GM18868 (cell line): ENCODE measurements at regions not wholly inside any gene's neighbourhood (a gene's known extent, or its start where the extent isn't known, plus 50 kb on each side); places are given as distances from the start of the nearest gene placed in this dataset.
"Not testable (repeated sequence)": the region's sequence is repeated elsewhere in the genome, so short reads cannot be mapped to it uniquely, and the experiment has no call there.

ENCODE experiments used
- ATAC-seq: cut with Tn5 transposase; IDR thresholded peaks from one replicate; pipeline ENCODE4 v1.9.1; 2021; ENCODE audit warnings: mild to moderate bottlenecking, moderate library complexity; ENCODE audit not compliant: unreplicated experiment

DNA sequence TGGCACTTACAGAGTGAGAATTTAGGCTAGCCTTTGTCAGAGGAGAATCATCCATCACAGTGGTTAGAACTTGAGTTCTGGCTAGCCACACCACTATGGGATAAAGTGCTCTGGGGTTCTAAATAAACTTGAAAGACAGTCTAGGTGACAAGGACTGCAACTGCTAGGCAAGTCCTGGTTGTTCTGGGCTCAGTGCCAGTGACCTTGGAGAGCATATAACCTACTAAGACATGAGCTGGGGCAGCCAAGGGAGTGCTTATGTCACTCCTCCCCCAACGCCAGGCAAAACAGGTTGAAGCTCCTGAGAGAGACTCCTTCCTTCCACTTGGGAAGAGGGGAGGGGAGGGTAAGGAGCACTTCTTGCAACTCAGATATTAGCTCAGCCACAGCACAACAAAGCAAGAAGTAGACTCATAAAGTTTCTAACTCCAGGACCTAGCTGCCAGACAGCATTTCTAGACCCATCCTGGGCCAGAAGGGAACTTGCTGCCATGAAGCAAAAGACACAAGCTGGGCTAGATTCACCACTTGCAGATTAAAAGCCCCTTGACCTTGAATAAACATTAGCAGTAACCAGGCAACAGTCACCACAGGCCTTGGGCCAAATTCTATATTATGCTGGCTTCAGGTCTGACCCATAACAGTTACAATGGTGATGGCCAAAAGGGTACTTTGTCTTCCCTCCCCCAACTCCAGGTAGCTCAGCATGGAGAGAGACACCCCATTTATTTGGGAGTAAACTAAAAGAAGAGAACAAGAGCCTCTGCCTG, 963.7 kb downstream of the PLOD2 start:
- ATAC-seq: no peak

DNA sequence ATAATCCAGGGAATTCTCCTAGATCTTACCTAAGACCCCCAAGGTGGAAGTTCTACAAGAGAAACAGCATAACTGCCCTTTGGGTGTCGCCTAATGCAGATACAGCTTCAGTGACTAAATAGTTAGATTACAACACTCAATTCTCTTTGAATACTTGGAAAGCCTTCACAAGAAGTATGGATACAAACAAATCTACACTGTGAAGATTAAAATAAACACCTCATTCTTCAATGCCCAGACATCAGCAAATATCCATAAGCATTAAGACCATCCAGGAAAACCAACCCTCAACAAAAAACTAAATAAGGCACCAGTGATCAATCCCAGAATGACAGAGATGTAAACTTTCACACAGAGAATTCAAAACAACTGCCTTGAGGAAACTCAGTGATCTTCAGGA, 963.2 kb downstream of the PLOD2 start:
- ATAC-seq: no peak

- ATAC-seq: no peak
Measured at GRCh38 chr3:145209561-145209960, 951.4 kb downstream of the PLOD2 start.

- no peak for ATAC-seq
Measured at GRCh38 chr3:145219355-145220235, 941.4 kb downstream of the PLOD2 start.

DNA sequence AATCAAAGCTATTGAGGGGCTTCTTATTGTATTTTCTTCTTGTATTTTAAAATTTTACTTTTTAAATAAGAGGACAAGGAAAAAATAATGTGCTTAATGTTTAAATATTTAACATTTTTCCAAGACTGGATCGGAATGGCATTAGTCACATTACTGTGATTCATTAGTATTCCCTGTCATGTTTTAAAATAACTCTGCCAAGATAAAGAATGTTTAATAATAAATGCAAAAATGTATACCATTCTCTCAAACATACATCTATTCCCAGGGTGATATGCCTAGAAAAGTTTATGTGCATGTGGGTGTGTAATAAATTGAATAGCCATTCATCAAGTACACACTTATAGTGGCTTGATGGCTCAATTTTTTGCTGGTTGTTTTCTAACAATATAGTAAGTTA, 936.1 kb downstream of the PLOD2 start:
- no peak for ATAC-seq

- ATAC-seq: no peak
Measured at GRCh38 chr3:145243875-145244274, 917.1 kb downstream of the PLOD2 start.

- ATAC-seq: no peak
Measured at GRCh38 chr3:145244327-145244726, 916.7 kb downstream of the PLOD2 start.

DNA sequence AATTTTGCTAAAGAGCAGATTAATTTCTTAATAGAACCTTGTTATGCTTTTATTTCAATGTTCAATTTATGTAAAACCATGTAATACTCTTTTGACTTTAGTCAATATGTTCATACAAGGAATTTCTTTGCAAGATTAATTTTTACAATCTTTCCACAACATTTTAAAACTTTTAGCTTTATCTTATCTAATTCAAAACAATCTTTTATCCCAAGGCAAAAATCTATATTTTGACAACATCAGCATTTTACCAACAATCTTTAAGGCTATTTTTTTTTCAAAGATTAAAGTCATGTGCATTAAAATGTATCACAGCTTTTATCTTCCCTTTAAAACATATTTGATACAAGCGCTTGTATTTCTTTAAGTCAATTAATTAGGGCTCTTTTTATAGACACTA, 914.7 kb downstream of the PLOD2 start:
- no peak for ATAC-seq

GRCh38 chr3:145248928-145249327, 912.1 kb downstream of the PLOD2 start:
- ATAC-seq: no peak

GRCh38 chr3:145251311-145251710, 909.7 kb downstream of the PLOD2 start:
- no peak for ATAC-seq

DNA sequence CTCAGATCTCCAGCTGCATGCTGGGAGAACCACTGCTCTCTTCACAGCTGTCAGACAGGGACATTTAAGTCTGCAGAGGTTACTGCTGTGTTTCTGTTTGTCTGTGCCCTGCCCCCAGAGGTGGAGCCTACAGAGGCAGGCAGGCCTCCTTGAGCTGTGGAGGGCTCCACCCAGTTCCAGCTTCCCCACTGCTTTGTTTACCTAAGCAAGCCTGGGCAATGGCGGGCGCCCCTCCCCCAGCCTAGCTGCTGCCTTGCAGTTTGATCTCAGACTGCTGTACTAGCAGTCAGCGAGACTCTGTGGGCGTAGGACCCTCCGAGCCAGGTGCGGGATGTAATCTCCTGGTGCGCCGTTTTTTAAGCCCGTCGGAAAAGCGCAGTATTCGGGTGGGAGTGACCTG, 903.0 kb downstream of the PLOD2 start:
- not testable (repeated sequence) for ATAC-seq

DNA sequence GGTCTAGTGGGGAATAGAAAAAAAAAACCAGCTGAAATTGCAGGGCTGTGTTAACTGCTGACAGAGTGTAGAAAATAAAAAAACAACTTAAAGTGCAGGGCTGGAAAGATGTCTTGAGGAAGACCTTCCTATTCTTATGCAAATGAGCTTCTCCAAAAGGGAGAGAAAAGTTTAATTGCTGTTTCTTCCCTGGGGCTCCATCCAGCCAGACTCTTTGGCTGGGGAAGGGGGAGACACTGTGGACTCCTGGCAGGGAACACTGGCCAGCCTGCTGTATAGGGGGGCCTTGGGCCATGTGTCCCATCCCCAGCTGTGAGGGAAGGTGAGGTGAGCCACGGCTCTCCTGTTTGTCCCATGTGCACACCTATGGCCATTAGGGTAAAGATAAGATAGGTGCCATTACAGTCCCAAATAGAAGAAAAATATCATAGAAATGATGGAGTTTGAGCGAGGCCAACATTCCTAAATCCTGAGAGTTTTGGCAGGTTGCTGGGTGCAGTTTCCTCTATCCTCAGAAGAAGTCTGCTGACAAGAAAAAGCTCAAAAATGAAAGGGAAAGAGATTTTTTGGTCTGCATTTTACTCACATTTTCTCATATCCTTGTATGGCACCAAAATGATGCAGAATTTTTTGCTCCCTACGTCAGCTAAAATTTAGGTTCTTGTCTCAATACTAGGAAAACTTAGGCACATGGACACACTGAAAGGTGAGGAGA, 901.7 kb downstream of the PLOD2 start:
- no peak for ATAC-seq

GRCh38 chr3:145263458-145263857, 897.5 kb downstream of the PLOD2 start:
- not testable (repeated sequence) for ATAC-seq

- ATAC-seq: no peak
Measured at GRCh38 chr3:145266368-145266767, 894.6 kb downstream of the PLOD2 start.

- ATAC-seq: no peak
Measured at GRCh38 chr3:145269106-145269505, 891.9 kb downstream of the PLOD2 start.

- no peak for ATAC-seq
Measured at GRCh38 chr3:145272684-145273083, 888.3 kb downstream of the PLOD2 start.

- ATAC-seq: no peak
Measured at GRCh38 chr3:145282505-145282904, 878.5 kb downstream of the PLOD2 start.

DNA sequence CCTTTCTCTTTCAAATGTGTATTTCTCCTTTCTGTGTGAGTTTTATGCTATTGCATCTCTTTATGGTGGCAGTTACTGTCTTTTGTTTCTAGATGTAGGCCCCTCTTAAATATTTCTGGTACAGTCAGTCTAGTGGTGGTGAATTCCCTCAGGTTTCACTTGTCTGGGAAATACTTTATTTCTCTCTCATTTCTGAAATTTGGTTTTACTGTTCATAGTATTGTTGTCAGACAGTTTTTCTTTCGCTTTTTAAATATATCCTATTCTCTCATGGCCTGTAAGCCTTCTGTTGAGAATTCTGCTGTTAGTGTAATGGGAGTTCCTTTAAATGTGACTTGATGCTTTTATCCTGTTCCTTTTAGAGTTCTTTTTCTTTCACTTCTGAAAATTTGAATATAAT, 874.0 kb downstream of the PLOD2 start:
- peak; percentile 89 for ATAC-seq

DNA sequence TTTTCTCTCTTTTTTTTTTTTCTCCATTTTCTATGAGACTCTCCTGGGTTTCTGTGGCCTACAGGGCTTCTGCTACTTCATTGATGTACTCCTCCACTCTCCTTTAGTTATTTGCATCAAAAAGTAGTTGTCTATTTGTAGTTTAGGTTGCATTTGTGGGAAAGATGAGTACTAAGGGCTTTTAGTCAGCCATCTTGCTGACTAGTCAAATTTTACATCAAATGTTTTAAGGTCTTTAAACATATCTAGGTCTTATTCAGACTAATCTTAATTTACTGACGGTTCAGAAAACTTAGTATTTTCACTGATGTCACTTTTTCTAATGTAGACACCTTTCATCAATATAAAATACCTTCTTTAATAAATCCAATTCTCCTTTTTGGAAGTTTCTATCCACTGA, 871.0 kb downstream of the PLOD2 start:
- no peak for ATAC-seq

DNA sequence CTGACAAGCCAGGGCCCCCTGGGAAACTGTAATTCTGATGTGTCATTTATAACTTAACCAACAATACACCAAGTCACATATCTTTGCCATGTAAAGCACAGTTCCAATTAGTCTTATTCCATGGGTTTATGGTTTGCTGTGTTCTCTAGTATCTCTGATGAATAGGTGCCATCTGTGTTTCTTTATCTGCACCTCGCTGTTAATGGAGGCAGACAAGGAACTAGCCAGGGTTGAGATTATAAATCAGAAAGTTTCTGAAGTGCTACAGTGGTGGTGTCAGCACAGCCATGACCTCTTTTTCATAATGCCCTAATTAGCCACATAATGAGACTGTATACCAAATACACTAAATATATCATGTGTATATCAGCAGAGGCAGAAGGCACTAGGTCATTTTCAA, 866.4 kb downstream of the PLOD2 start:
- ATAC-seq: no peak

- no peak for ATAC-seq
Measured at GRCh38 chr3:145307272-145307671, 853.7 kb downstream of the PLOD2 start.
